ENCODE measurements at regions not wholly inside any gene's neighbourhood (a gene's known extent, or its start where the extent isn't known, plus 50 kb on each side); places are given as distances from the start of the nearest gene placed in this dataset.

GRCh38 chr10:128576943-128577670 lies 450.9 kb upstream of the MKI67 start:
- BruUV-seq (replicated peaks), result no TSS peak
- POLR2A ChIA-PET, result no interaction called here

More at GRCh38 chr10:128576943-128577670, 450.9 kb upstream of the MKI67 start:
- no peak overlapping the region for H2AFZ ChIP-seq (ENCODE audit: low read depth, low read length, poor library complexity, severe bottlenecking)
- intact Hi-C loops (cut with micrococcal nuclease), result no loop called here
- peaks cover 64% of the 10 kb centered on the region for H3K27me3 ChIP-seq (ENCODE audit: insufficient read depth, low read length)
- no peak overlapping the region for H3K9ac ChIP-seq (ENCODE audit: low read length)
- RAD21 ChIA-PET (ENCODE audit: low non-redundant PET in 1 of 2, low total read pairs in 2 of 2, uncharacterized antibody in 2 of 2, unreplicated experiment in 2 of 2), result interaction anchor here in 1 of 2 experiments (0.7 kb wide), 1 partner anchor 57 kb away, joined by 4 read pairs; no protein-coding TSS in a partner anchor
- no peak overlapping the region for H3K4me2 ChIP-seq (ENCODE audit: low read length)
- no peak overlapping the region for H3K27ac ChIP-seq (ENCODE audit: low read depth, low read length)
- H3K36me3 ChIP-seq (ENCODE audit: control insufficient read depth in 1 of 2, insufficient read depth in 2 of 2, low read length in 2 of 2), result no peaks in the 10 kb centered on the region
- DNase-seq (ENCODE audit: low read depth, low spot score) (peak; percentile 29), ATAC-seq (no peak)
- H3K79me2 ChIP-seq (ENCODE audit: insufficient read depth, low read length), result no peaks in the 10 kb centered on the region
- CTCF ChIA-PET, result no interaction called here
- H3K9me3 ChIP-seq (ENCODE audit: control insufficient read depth in 1 of 2, insufficient read depth in 1 of 2, low read depth in 1 of 2, low read length in 2 of 2), result no peaks in the 10 kb centered on the region
- H3K4me3 ChIP-seq (replicated peaks in 1 of 2; ENCODE audit: low read depth in 1 of 2, low read length in 2 of 2), result no peak overlapping the region
- H3K4me1 ChIP-seq (ENCODE audit: control insufficient read depth in 1 of 2, insufficient read depth in 2 of 2, low read length in 2 of 2), result no peaks in the 10 kb centered on the region
- TF ChIP-seq, protein P1, sequence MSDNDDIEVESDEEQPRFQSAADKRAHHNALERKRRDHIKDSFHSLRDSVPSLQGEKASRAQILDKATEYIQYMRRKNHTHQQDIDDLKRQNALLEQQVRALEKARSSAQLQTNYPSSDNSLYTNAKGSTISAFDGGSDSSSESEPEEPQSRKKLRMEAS (IDR thresholded peaks at IDR 0.05), result peak; percentile 52
- 0 out of 2 replicates have a peak, but pooled peaks have one; percentile 26 for TF ChIP-seq CEBPB (IDR thresholded peaks at IDR 0.05; ENCODE audit: low read depth)
- TF ChIP-seq, protein P2, sequence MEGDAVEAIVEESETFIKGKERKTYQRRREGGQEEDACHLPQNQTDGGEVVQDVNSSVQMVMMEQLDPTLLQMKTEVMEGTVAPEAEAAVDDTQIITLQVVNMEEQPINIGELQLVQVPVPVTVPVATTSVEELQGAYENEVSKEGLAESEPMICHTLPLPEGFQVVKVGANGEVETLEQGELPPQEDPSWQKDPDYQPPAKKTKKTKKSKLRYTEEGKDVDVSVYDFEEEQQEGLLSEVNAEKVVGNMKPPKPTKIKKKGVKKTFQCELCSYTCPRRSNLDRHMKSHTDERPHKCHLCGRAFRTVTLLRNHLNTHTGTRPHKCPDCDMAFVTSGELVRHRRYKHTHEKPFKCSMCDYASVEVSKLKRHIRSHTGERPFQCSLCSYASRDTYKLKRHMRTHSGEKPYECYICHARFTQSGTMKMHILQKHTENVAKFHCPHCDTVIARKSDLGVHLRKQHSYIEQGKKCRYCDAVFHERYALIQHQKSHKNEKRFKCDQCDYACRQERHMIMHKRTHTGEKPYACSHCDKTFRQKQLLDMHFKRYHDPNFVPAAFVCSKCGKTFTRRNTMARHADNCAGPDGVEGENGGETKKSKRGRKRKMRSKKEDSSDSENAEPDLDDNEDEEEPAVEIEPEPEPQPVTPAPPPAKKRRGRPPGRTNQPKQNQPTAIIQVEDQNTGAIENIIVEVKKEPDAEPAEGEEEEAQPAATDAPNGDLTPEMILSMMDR (IDR thresholded peaks at IDR 0.05 in 2 of 3, conservative IDR thresholded peaks at IDR 0.05 in 1 of 3; ENCODE audit: borderline replicate concordance in 1 of 3, insufficient read depth in 1 of 3, low read depth in 2 of 3, low read length in 2 of 3), result no peak
- no peaks in the 10 kb centered on the region for H3K9me2 ChIP-seq (ENCODE audit: insufficient read depth)
- H4K20me1 ChIP-seq (ENCODE audit: insufficient read depth), result no peaks in the 10 kb centered on the region
